WTC11 (cell line): ENCODE measurements at regions not wholly inside any gene's neighbourhood (a gene's known extent, or its start where the extent isn't known, plus 50 kb on each side); places are given as distances from the start of the nearest gene placed in this dataset.

ENCODE experiments used
- ATAC-seq: fragments of 200-7000 bp; cut with Tn5 transposase; 2 replicates; pipeline ENCODE4 v1.10.0; 2021; ENCODE audit warnings: mild to moderate bottlenecking, moderate library complexity
- CTCF ChIA-PET: fragments of 300-600 bp; sonication (Branson Sonifier 250); formaldehyde crosslinking; loops from one replicate; lab custom pipeline; 2021; ENCODE audit warnings: antibody characterized with exemption; lab: Charles Lee
- POLR2A ChIA-PET: fragments of 350-600 bp; sonication (Branson Sonifier 250); formaldehyde crosslinking; loops from one replicate; lab custom pipeline; 2021; ENCODE audit warnings: antibody characterized with exemption; lab: Charles Lee
- DNase-seq: peaks from one replicate; pipeline ENCODE4 v3.0.0; 2021; ENCODE audit warnings: low spot score
- H3K27ac Mint-ChIP-seq: 2 replicates; pipeline ENCODE4 v1.8.0; 2021; ENCODE audit warnings: mixed read lengths
- H3K27me3 Mint-ChIP-seq: 2 replicates; pipeline ENCODE4 v1.8.0; 2021; ENCODE audit warnings: low read depth, mild to moderate bottlenecking, moderate library complexity, mixed read lengths
- H3K36me3 Mint-ChIP-seq: 2 replicates; pipeline ENCODE4 v1.8.0; 2021; ENCODE audit warnings: mixed read lengths
- H3K4me1 Mint-ChIP-seq: 2 replicates; pipeline ENCODE4 v1.8.0; 2022; ENCODE audit warnings: mixed read lengths
- H3K4me3 Mint-ChIP-seq: 2 replicates; pipeline ENCODE4 v1.8.0; 2021; ENCODE audit warnings: mild to moderate bottlenecking, moderate library complexity, mixed read lengths
- H3K9me3 Mint-ChIP-seq: 2 replicates; pipeline ENCODE4 v1.8.0; 2021; ENCODE audit warnings: mixed read lengths
- ATF1 ChIP-seq: sonication (generic); formaldehyde crosslinking; IDR thresholded peaks from 2 replicates; pipeline ENCODE4 v1.8.1; 2023; ENCODE audit warnings: mild to moderate bottlenecking, moderate library complexity, missing genetic modification reagents
- FOXP1 ChIP-seq: sonication (generic); formaldehyde crosslinking; IDR thresholded peaks from 2 replicates; pipeline ENCODE4 v1.8.0; 2022; ENCODE audit warnings: missing genetic modification reagents, mild to moderate bottlenecking, moderate library complexity, borderline replicate concordance
- IRF2 ChIP-seq: sonication (generic); formaldehyde crosslinking; IDR thresholded peaks from 2 replicates; pipeline ENCODE4 v1.8.0; 2022; ENCODE audit warnings: low read depth, missing genetic modification reagents, borderline replicate concordance
- NFYB ChIP-seq: sonication (generic); formaldehyde crosslinking; conservative IDR thresholded peaks from 2 replicates; pipeline ENCODE4 v1.8.0; 2022; ENCODE audit warnings: low read depth, missing genetic modification reagents
- NR1H2 ChIP-seq: sonication (generic); formaldehyde crosslinking; IDR thresholded peaks from 2 replicates; pipeline ENCODE4 v1.9.0; 2021; ENCODE audit warnings: mild to moderate bottlenecking, moderate library complexity, missing genetic modification reagents
- NR2C2 ChIP-seq: sonication (generic); formaldehyde crosslinking; IDR thresholded peaks from 2 replicates; pipeline ENCODE4 v1.8.0; 2022; ENCODE audit warnings: mild to moderate bottlenecking, missing genetic modification reagents
- NR3C1 ChIP-seq: sonication (generic); formaldehyde crosslinking; conservative IDR thresholded peaks from 2 replicates; pipeline ENCODE4 v1.8.1; 2023; ENCODE audit warnings: low read depth, mild to moderate bottlenecking, missing genetic modification reagents
- RORB ChIP-seq: fragments of 250-450 bp; sonication (Bioruptor Pico); IDR thresholded peaks from 2 replicates; pipeline ENCODE4 v1.9.0; 2021; ENCODE audit warnings: mild to moderate bottlenecking
- SMAD3 ChIP-seq: sonication (generic); formaldehyde crosslinking; IDR thresholded peaks from 2 replicates; pipeline ENCODE4 v1.8.0; 2022; ENCODE audit warnings: missing genetic modification reagents, mild to moderate bottlenecking, borderline replicate concordance
- ZNF219 ChIP-seq: sonication (generic); formaldehyde crosslinking; IDR thresholded peaks from 2 replicates; pipeline ENCODE4 v1.8.0; 2023; ENCODE audit warnings: missing genetic modification reagents, mild to moderate bottlenecking, borderline replicate concordance
- ZNF263 ChIP-seq: sonication (generic); formaldehyde crosslinking; IDR thresholded peaks from 2 replicates; pipeline ENCODE4 v1.8.1; 2022; ENCODE audit warnings: low read depth, mild to moderate bottlenecking, moderate library complexity, missing genetic modification reagents
- ZNF317 ChIP-seq: sonication (generic); formaldehyde crosslinking; IDR thresholded peaks from 2 replicates; pipeline ENCODE4 v1.8.1; 2023; ENCODE audit warnings: low read depth, mild to moderate bottlenecking, moderate library complexity, missing genetic modification reagents, borderline replicate concordance
- ZNF416 ChIP-seq: fragments of 250-450 bp; sonication (Bioruptor Pico); IDR thresholded peaks from 2 replicates; pipeline ENCODE4 v1.9.0; 2021; ENCODE audit warnings: mild to moderate bottlenecking, inconsistent platforms
- ZNF423 ChIP-seq: fragments of 250-450 bp; sonication (Bioruptor Pico); IDR thresholded peaks from 2 replicates; pipeline ENCODE4 v2.1.2; 2022; ENCODE audit warnings: mild to moderate bottlenecking, moderate library complexity
- TF ChIP-seq, protein P1 (sequence below): sonication (generic); formaldehyde crosslinking; IDR thresholded peaks from 2 replicates; pipeline ENCODE4 v1.8.0; 2023; ENCODE audit warnings: missing genetic modification reagents
- TF ChIP-seq, protein P2 (sequence below): fragments of 250-450 bp; sonication (Bioruptor Pico); IDR thresholded peaks from 2 replicates; pipeline ENCODE4 v1.8.0; 2021; ENCODE audit warnings: mild to moderate bottlenecking
- TF ChIP-seq, protein P3 (sequence below): sonication (generic); formaldehyde crosslinking; IDR thresholded peaks from 2 replicates; pipeline ENCODE4 v1.8.1; 2022; ENCODE audit warnings: low read depth, missing genetic modification reagents, borderline replicate concordance
- TF ChIP-seq, protein P4 (sequence below): fragments of 200-600 bp; IDR thresholded peaks from 2 replicates; pipeline ENCODE4 v1.8.0; 2022; ENCODE audit warnings: antibody characterized with exemption
- TF ChIP-seq, protein P5 (sequence below): sonication (generic); formaldehyde crosslinking; conservative IDR thresholded peaks from 2 replicates; pipeline ENCODE4 v1.8.1; 2022; ENCODE audit warnings: mild to moderate bottlenecking, missing genetic modification reagents
- TF ChIP-seq, protein P6 (sequence below): sonication (generic); formaldehyde crosslinking; IDR thresholded peaks from 2 replicates; pipeline ENCODE4 v1.8.0; 2022; ENCODE audit warnings: mild to moderate bottlenecking, missing genetic modification reagents

DNA sequence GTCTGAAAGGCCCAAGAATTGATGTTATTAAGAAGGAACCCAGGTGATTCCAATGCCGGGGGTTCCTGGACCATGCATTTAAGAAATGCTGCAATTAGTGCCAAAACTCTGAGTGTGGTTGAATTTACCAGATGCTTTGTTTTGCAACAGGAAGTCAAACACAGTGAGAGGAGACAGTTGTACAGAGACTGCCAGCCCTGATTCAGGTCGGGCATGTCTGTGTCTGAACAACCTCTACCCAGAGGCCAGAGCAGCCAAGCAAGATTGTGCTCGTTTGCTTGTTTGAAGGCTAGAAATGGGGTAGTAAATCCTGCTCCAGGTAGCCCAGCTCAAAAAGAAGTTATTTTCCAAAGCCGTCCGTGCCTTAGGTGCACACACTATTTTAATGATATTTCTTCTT lies 412.4 kb upstream of the ERCC4 start:
- H3K36me3 Mint-ChIP-seq = peaks cover 8% of the 10 kb centered on the region
- peaks cover 20% of the 10 kb centered on the region for H3K4me1 Mint-ChIP-seq
- ChIA-PET CTCF (no interaction called here), POLR2A (no interaction called here)
- DNase-seq (no peak), ATAC-seq (no peak)
- peaks cover 15% of the 10 kb centered on the region for H3K9me3 Mint-ChIP-seq
- H3K27ac Mint-ChIP-seq = no peak overlapping the region
- H3K27me3 Mint-ChIP-seq = no peaks in the 10 kb centered on the region
- TF ChIP-seq RORB = no peak
- TF ChIP-seq FOXP1 = no peak
- TF ChIP-seq ZNF219 (CRISPR knock-in tag) = no peak
- TF ChIP-seq, protein P1, sequence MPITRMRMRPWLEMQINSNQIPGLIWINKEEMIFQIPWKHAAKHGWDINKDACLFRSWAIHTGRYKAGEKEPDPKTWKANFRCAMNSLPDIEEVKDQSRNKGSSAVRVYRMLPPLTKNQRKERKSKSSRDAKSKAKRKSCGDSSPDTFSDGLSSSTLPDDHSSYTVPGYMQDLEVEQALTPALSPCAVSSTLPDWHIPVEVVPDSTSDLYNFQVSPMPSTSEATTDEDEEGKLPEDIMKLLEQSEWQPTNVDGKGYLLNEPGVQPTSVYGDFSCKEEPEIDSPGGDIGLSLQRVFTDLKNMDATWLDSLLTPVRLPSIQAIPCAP (CRISPR knock-in tag) = no peak
- TF ChIP-seq, protein P2, sequence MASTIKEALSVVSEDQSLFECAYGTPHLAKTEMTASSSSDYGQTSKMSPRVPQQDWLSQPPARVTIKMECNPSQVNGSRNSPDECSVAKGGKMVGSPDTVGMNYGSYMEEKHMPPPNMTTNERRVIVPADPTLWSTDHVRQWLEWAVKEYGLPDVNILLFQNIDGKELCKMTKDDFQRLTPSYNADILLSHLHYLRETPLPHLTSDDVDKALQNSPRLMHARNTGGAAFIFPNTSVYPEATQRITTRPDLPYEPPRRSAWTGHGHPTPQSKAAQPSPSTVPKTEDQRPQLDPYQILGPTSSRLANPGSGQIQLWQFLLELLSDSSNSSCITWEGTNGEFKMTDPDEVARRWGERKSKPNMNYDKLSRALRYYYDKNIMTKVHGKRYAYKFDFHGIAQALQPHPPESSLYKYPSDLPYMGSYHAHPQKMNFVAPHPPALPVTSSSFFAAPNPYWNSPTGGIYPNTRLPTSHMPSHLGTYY (CRISPR knock-in tag) = no peak
- TF ChIP-seq NFYB (CRISPR knock-in tag) = no peak
- TF ChIP-seq ZNF317 (CRISPR knock-in tag) = no peak
- no peak for TF ChIP-seq ZNF416 (CRISPR knock-in tag)
- TF ChIP-seq, protein P3, sequence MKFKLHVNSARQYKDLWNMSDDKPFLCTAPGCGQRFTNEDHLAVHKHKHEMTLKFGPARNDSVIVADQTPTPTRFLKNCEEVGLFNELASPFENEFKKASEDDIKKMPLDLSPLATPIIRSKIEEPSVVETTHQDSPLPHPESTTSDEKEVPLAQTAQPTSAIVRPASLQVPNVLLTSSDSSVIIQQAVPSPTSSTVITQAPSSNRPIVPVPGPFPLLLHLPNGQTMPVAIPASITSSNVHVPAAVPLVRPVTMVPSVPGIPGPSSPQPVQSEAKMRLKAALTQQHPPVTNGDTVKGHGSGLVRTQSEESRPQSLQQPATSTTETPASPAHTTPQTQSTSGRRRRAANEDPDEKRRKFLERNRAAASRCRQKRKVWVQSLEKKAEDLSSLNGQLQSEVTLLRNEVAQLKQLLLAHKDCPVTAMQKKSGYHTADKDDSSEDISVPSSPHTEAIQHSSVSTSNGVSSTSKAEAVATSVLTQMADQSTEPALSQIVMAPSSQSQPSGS = no peak
- TF ChIP-seq NR3C1 (CRISPR knock-in tag) = no peak
- TF ChIP-seq ZNF423 (CRISPR knock-in tag) = no peak
- no peak for TF ChIP-seq ZNF263 (CRISPR knock-in tag)
- TF ChIP-seq NR1H2 (CRISPR knock-in tag) = no peak
- no peak for TF ChIP-seq NR2C2 (CRISPR knock-in tag)
- TF ChIP-seq, protein P4, sequence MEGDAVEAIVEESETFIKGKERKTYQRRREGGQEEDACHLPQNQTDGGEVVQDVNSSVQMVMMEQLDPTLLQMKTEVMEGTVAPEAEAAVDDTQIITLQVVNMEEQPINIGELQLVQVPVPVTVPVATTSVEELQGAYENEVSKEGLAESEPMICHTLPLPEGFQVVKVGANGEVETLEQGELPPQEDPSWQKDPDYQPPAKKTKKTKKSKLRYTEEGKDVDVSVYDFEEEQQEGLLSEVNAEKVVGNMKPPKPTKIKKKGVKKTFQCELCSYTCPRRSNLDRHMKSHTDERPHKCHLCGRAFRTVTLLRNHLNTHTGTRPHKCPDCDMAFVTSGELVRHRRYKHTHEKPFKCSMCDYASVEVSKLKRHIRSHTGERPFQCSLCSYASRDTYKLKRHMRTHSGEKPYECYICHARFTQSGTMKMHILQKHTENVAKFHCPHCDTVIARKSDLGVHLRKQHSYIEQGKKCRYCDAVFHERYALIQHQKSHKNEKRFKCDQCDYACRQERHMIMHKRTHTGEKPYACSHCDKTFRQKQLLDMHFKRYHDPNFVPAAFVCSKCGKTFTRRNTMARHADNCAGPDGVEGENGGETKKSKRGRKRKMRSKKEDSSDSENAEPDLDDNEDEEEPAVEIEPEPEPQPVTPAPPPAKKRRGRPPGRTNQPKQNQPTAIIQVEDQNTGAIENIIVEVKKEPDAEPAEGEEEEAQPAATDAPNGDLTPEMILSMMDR = no peak
- TF ChIP-seq, protein P5, sequence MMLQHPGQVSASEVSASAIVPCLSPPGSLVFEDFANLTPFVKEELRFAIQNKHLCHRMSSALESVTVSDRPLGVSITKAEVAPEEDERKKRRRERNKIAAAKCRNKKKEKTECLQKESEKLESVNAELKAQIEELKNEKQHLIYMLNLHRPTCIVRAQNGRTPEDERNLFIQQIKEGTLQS (CRISPR knock-in tag) = no peak
- no peak for TF ChIP-seq SMAD3 (CRISPR knock-in tag)
- no peak for TF ChIP-seq IRF2 (CRISPR knock-in tag)
- no peak for TF ChIP-seq ATF1 (CRISPR knock-in tag)
- H3K4me3 Mint-ChIP-seq = no peak overlapping the region

DNA sequence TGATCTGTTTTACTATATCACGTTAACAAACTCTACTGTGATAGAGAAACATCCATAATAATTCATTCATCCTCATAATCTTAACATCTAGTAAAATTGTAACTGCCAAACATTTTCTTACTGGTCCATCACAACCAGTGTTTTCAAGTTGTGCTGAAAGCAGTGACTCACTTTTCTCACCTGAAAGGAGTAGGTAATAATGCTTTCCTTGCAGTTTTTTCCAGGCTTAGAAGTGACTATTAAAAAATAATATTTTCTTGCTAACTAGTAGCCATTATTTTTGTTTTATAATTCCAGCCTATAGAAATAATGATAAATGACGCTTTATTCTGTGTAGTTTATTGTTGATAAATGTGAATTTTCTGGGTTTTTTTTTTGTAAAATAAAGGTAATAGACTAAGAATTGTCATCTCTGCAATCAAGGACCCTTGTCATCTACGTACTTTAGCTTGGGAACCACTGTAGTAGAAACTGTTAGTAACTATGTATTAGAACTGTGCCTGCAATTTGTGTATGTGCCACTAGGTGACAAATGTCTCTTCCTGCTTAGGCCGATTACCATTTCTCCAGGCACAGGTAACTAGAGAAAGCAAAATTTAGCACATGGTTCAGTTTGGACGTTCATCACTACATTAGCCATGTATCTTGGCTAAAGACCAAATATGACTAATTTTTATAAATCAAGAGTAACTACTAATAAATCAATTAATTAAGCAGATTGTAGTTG lies 409.4 kb upstream of the ERCC4 start:
- no peak overlapping the region for H3K4me3 Mint-ChIP-seq
- H3K27me3 Mint-ChIP-seq = no peaks in the 10 kb centered on the region
- CTCF ChIA-PET = interaction anchor here (0.6 to 1.0 kb wide), 5 partner anchors 18 to 1015 kb away, joined by 3 to 4 read pairs (median 3); no protein-coding TSS in a partner anchor
- peaks cover 28% of the 10 kb centered on the region for H3K9me3 Mint-ChIP-seq
- ATAC-seq (peak; percentile 61), DNase-seq (no peak)
- POLR2A ChIA-PET = interaction anchor here (0.6 kb wide), 1 partner anchor 267 kb away, joined by 8 read pairs; no protein-coding TSS in a partner anchor
- peaks cover 6% of the 10 kb centered on the region for H3K4me1 Mint-ChIP-seq
- peaks cover 20% of the 10 kb centered on the region for H3K36me3 Mint-ChIP-seq
- H3K27ac Mint-ChIP-seq = no peak overlapping the region
- TF ChIP-seq, protein P4 = peak; percentile 39; the same call in 1 of the 2 replicates
- TF ChIP-seq, protein P6, sequence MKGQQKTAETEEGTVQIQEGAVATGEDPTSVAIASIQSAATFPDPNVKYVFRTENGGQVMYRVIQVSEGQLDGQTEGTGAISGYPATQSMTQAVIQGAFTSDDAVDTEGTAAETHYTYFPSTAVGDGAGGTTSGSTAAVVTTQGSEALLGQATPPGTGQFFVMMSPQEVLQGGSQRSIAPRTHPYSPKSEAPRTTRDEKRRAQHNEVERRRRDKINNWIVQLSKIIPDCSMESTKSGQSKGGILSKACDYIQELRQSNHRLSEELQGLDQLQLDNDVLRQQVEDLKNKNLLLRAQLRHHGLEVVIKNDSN (CRISPR knock-in tag) = no peak
